Pons (tissue), 1 donor: ENCODE measurements at regions not wholly inside any gene's neighbourhood (a gene's known extent, or its start where the extent isn't known, plus 50 kb on each side); places are given as distances from the start of the nearest gene placed in this dataset.

ENCODE experiments used
- DNase-seq: peaks from one replicate; pipeline ENCODE4 v3.0.0-alpha.2; 2016; ENCODE audit warnings: low spot score

- no peak for DNase-seq
Measured at GRCh38 chr13:51518827-51519226, 65.4 kb upstream of the WDFY2 start.

- peak; percentile 14 for DNase-seq
Measured at GRCh38 chr13:51519771-51520216, 64.5 kb upstream of the WDFY2 start.

GRCh38 chr13:51520524-51520923 is 63.7 kb upstream of the WDFY2 start:
- no peak for DNase-seq

GRCh38 chr13:51523082-51523518 is 61.2 kb upstream of the WDFY2 start:
- peak; percentile 21 for DNase-seq

- DNase-seq = no peak
Measured at GRCh38 chr13:51524312-51524711, 60.0 kb upstream of the WDFY2 start.

- DNase-seq = no peak
Measured at GRCh38 chr13:51524829-51525566, 59.3 kb upstream of the WDFY2 start.

GRCh38 chr13:51525567-51526167 is 58.6 kb upstream of the WDFY2 start:
- DNase-seq = no peak

GRCh38 chr13:51526202-51526601 is 58.1 kb upstream of the WDFY2 start:
- DNase-seq = no peak

- DNase-seq = no peak
Measured at GRCh38 chr13:51532736-51533197, 51.5 kb upstream of the WDFY2 start.

GRCh38 chr13:51534041-51534817 is 50.0 kb upstream of the WDFY2 start:
- DNase-seq = peak; percentile 74
